Embryonic facial prominence (tissue), 1 donor: ENCODE measurements at regions not wholly inside any gene's neighbourhood (a gene's known extent, or its start where the extent isn't known, plus 50 kb on each side); places are given as distances from the start of the nearest gene placed in this dataset.
"Not testable (repeated sequence)": the region's sequence is repeated elsewhere in the genome, so short reads cannot be mapped to it uniquely, and the experiment has no call there.

ENCODE experiments used
- DNase-seq: peaks from one replicate; pipeline ENCODE4 v3.0.0-alpha.2; 2016; ENCODE audit errors: extremely low spot score

DNA sequence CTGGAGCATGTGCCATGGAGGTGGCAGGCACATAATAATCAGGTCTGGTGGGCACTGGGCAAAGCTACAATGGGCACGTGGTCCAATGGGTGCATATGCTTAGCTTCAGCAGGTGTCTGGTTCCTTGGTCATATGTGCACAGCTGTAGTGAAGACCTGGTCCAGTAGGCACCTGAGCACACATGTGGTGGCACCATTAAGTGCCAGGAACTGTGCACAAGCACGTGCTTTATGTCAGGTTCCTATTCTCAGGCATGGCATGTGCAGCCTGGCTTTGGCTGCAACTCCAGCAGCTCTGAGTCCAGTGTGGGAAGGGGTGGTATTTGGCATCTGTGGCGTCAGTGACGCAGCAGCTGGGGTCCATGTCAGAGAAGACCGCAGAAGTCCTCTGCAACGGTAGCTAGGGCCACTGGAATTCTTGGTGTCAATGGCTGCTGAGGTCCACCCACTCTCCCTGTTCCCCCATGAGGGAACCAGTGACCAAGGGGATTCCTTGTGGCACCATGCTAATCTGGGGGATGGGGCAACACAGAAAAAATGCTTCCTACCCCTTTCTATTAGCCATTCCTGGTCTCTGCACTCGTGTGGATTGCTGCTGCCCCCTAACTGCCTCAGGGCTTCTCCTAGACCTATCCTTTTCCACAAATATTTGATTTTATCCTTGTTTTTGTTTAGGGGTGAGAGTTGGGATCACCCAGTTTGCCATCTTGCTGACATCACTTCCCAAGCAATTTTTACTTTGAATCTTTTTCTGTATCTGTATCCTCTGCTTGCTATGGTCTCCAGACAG is 262.9 kb upstream of the MAP2 start:
- no peak for DNase-seq

DNA sequence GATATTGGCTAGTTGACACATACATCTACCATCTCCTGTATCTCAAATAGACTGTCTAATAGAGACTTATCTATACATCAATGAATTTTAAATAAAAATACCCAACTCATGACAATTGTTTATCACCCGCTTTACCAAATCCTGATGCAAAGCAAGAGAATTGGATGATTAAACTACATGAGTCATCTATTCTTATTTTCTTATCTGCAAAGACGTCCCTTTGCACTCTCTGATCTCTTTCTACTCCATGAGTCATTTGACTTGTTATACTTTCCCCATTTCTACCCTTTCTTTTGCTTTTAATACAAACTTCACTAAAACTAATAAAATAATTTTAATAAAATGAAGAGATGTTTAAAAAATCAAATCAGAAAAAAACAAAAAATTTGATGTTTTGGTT is 261.7 kb upstream of the MAP2 start:
- DNase-seq, result no peak

DNA sequence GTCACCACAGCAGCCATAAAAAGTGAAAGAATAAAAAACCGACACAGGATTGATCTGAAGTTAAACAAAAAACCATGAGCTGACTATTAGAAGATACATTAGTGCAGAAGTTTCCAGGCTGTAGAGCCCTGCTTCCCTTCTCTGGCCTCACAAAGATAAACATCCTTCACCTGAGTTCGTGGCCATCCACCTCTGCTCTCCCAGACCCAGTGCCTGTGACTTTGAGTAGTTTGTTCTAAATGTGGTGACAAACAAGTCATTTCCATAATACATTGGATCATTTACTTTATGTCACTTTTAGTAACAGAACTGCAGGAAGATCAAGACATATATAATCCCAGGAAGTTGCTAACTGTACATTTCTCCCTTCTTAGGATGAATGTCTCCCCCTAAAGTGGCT is 241.9 kb upstream of the MAP2 start:
- DNase-seq, result no peak

DNA sequence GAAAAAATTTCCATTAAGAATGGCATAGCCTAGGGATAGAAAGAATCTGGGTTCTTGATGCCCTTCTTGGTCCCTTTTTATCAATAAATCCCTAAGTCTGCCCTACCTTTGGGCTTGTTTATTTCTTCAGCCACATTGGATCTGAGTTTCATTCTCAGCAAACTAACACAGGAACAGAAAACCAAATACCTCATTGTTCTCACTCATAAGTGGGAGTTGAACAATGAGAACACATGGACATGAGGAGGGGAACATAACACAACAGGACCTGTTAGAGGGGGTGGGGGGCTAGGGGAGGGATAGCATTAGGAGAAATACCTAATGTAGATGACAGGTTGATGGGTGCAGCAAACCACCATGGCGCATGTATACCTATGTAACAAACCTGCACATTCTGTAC is 237.0 kb upstream of the MAP2 start:
- DNase-seq, result not testable (repeated sequence)

DNA sequence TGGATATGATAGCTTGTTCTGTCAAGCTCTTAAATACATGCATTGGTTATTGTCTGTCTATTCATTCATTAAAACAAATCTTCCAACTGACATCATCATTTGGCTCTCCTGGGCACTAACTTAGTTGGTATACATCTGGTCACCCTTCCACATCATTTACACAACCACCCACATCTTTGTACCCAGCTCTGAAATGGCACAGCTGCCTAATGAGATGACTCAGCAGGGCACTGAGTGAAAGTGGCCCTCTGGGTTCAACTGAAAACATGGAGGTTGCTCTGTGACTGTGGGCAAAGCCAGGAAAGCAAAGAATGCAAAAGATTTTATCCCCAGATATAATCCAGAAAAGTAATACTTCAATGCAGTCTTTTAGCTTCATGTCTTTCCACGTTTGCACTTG is 234.0 kb upstream of the MAP2 start:
- DNase-seq, result no peak

DNA sequence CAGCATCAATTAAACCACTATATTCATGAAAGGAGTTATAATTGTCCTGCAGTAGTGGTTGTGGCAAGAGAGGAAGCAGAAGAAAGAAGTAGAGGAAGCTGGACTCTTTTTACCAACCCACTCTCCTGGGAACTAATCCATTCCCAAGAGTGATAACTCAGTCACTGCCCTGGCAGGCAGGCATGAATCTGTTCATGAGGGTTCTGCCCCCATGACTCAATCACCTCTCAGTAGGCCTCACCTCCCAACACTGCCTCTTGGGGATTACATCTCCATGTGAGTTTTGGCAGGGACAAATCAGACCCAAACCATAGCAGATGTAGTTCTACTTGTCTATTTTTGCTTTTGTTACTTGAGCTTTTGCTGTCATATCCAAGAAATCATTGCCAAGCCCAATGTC is 232.7 kb upstream of the MAP2 start:
- DNase-seq, result no peak

DNA sequence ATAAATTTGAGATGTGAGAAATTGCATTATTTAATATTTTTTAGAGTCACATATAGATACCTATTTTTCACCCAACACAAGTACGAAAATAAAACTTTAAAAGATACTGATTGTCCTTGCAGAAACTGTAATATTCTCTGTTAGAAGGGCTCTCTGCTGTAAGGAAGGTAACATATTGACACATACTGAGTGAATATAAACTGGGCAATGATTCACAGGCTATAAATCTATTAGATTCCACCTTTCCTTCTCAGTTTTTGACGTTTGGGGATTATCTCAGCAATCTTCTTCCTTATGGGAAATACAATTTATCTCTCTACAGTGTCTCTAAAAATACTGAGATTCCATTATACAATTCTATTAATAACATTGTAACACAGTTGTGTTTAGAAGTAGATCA is 229.1 kb upstream of the MAP2 start:
- DNase-seq, result no peak

DNA sequence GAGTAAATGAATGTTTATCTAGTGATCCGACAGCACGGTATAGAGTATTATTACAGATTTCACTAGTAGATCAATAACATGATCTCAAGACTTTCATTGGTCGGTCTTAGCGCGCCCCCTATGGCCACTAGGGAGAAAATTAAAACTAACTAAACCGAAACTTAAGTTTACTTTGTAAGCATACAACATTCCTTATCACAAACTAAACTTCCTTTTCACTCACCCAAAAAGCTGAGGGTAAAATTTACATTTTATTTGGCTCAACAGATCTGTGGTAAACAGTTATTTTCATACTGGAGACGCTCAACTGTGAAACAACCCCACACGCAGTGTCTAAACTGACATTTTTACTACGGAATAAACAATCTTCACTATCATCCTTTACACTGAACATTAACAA is 215.6 kb upstream of the MAP2 start:
- no peak for DNase-seq

DNA sequence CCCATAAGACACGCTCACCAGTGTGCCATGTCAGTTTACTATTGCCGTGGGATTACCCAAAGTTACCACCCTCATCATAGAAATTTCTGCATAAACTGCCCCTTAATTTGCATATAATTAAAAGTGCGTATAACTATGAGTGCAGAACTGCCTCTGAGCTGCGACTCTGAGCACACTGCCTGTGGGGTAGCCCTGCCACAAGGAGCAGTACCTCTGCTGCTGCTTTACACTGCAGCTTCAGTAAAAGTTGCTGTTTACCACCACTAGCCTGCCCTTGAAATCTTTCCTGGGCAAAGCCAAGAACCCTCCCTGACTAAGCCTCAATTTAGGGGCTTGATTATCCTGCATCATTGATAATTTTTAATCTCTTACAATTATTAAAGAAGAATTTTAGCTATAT is 213.9 kb upstream of the MAP2 start:
- DNase-seq, result no peak

DNA sequence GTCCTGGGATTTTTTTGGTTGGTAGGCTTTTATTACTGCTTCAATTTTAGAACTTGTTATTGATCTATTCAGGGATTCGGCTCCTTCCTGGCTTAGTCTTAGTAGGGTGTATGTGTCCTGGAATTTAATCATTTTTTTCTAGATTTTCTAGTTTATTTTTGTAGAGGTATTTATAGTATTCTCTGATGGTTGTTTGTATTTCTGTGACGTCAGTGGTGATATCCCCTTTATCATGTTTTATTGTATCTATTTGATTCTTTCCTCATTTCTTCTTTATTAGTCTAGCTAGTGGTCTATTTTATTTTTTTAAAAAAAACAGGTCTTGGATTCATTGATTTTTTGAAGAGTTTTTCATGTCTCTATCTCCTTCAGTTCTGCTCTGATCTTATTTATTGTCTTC is 193.3 kb upstream of the MAP2 start:
- no peak for DNase-seq

DNA sequence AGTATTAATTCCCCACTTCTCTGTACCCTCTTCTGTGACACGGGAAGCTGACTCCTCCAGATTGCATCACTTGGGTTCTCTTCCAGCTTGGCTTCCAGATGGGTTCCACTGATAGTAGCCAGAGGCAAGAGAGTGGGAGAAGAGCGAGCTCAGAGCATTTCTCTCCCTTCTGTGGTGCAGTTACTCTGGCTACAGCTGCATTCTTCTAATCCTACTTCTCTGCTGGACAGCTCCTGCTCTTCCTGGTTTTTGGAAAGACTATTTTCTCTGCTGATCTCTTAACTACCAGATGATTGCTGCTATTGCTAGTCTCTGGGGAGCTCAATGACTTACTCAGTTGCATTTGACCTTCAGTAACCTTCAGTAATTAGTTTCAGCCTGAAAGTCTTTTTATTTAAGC is 187.5 kb upstream of the MAP2 start:
- DNase-seq, result no peak

DNA sequence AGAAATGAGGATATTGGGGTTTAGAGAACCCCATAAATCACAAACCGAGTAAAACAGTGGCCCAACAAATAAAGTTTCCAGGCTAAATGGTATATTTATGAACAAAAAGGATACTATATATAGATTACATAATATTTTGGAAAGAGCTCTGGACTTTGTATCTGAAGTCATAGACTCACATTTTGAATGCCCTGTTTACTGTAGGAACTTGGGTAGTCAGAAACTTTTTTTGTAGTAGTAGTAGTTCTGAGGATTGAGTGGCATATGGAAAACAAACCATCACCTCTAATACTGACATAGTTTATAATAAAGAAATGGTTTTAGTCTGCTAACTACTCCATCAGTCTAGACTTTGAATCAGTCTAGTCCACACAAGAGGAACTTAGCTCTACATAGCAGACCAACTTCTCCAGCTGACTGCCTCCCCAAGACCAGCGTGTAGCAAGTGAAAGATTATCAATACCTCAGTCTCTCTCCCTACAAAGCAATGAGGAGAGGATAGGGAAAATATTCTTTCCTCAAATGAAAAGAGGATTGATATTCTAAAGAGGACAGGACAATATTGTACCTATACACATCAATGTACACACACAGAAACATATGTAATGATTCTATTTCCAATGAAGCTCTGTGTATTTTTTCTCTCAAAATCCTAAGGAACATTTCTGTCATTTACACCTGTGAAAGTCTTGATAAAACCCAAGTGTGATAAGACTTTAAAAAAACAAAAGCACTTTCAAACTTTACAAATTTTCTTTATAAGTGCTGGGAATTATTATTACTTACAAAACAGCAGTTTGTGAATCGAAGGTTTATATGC is 184.9 kb upstream of the MAP2 start:
- no peak for DNase-seq

DNA sequence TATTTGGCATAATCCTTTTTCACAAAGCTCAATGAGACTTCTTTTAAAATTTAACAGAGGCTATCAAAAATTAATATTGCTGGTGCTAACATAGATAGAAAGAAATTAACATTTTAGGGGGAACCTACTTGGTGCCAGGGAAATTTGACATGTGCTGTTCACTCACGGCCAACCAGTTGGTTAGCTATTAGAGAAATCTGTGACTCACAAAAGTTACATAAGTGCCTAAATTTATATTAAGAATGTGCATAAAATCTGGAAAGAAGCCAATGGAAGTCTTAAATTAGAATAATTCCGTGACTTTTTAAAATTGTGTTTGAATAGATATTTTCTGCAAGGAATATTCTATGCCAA is 184.3 kb upstream of the MAP2 start:
- no peak for DNase-seq

DNA sequence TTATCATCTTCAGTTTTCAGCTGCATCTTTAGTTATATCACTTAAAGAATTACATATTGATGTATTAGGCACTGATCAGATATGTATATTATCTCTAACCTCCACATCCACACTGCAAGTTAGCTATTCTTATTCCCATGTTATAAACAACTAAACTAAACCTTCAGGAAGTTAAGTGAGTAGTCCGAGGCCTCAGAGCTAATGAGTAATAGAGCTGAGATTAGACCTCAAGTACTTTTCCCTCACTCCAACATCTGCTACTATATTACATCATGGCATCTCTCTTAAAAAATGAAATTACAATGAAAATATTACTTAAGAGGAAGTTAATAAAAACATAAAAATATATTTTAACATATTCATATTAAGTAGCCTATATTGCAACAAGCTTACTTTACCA is 183.6 kb upstream of the MAP2 start:
- DNase-seq, result no peak

DNA sequence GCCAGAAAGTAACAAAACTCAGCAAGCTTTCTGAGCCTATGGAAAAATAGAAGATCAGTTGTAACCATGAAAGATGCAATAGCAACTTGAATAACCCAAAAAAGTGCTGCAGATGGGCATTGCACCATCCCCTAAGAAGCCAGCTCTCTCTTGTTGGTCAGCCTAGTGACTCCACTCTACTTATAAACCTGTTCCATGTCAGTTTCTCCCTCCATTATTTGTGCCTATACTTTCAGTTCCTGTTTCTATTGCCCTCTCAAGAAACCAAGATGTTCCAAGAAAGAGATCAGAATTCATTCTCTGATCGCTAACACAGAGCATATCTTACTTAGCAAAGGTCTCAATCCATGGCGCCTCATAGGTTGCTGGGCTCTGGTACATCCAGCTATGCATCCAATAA is 170.3 kb upstream of the MAP2 start:
- no peak for DNase-seq

DNA sequence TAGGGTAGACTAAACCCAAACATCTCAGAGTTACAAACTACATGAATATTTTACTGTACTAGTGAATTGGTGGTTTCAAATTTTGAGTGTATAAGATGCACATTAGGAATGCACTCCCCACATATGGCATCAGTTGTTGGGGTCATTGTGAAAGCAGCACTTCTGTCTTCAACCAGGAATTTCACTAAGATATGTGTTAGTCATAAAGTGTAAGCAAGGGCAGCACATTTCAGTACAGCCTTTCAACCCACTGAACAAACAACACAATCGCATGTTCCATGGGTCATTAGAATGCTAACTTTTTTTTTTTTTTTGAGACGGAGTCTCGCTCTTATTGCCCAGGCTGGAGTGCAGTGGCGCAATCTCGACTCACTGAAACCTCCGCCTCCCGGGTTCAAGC is 164.1 kb upstream of the MAP2 start:
- DNase-seq, result no peak

DNA sequence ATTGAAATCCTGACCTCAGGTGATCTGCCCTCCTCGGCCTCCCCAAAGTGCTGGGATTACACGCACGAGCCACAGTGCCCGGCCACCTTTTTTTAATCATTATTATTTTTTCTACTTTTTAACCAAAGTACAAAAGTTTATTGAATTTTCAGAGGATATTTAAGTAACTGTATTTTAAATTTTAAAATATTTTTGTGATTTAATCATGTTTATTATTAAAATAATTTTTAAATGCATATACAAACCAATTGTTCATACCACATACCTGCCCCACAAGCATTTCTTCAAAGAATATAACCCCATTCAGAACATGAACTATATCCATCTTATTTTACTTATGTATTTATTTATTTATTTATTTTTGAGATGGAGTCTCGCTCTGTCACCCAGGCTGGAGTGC is 163.6 kb upstream of the MAP2 start:
- DNase-seq, result no peak

DNA sequence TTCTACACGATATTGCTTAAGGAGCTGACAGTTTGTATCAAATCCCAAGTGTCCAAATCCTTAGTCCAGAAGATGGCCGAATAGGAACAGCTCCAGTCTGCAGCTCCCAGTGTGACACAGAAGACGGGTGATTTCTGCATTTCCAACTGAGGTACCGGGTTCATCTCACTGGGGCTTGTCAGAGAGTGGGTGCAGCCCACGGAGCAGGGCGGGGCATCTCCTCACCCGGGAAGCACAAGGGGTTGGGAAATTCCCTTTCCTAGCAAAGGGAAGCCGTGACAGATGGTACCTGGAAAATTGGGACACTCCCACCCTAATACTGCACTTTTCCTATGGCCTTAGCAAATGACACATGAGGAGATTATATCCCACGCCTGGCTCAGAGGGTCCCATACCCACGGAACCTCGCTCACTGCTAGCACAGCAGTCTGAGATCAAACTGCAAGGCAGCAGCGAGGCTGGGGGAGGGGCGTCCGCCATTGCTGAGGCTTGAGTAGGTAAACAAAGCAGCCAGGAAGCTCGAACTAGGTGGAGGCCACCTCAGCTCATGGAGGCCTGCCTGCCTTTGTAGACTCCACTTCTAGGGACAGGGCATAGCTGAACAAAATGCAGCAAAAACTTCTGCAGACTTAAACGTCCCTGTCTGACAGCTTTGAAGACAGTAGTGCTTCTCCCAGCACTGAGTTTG is 162.3 kb upstream of the MAP2 start:
- not testable (repeated sequence) for DNase-seq

DNA sequence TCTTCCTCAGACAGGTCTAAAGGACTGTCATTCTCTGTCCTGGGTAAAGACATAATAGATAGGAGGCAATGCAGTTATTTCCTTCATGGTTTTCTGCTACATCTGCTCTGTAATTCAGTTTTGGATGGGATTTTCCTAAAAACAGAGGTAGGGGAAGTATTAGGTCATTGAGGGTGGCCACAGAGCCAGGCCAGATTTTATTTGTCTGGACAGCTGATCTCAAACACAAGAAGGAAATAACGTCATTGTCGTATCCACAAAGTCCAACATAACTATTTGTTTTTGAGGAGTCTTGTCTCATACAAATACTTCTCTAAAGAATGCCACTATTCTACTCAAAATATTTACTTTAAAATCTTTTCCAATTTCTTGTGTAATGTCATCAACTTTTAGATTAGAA is 154.8 kb upstream of the MAP2 start:
- DNase-seq, result no peak

DNA sequence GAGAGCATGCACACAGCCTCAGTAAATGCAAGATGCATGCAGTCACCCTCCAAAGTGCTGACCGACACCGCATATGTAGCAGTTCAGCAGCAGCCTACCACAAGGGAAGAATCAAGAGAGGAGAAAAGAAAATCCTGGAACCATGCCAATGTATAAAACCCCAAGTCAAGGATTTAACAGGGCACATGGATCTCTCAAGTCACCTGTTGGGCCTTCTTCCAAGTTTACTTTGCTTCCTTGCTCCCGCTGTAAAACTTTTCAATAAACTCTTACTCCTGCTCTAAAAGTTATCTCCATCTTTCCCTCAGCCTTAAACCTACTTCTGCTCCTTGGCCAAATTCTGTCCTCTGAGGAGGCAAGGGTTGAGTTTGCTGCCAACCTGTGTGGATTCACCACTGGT is 147.8 kb upstream of the MAP2 start:
- no peak for DNase-seq

DNA sequence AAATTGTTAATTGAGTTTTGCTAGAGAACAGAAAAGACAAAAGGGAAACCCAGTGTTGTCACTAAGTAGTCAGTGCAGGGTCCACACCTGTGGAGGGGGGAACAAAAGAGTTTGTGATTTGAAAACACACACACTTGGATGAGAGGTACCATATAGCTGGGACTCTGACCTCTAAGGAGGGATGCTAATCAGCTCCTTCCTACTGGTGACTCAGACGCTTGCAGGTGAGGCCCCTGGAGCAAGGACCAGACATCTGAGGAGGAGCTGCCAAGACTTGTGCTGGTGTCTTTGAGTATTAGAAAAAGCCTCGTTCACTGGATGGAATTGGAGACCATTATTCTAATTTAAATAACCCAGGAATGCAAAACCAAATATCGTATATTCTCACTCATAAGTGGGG is 146.4 kb upstream of the MAP2 start:
- no peak for DNase-seq

DNA sequence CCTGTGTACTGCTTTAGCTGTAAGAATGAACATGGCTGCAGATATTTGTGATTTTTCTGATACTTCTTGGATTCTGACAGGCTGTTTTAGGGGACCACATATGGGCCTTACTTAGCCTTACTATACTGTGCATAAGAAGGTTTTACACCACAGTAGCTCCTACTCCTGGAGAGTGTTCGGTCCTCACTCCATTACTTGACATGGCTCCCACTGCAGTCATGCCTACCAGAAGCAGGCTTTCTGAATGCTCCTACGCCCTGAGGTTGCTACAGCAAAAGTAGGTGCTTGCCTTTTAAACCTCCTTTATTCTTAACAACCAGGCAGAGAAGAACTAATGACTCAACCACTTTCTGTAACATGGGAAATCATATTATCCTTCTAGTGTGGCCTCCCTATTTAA is 125.2 kb upstream of the MAP2 start:
- DNase-seq, result no peak

DNA sequence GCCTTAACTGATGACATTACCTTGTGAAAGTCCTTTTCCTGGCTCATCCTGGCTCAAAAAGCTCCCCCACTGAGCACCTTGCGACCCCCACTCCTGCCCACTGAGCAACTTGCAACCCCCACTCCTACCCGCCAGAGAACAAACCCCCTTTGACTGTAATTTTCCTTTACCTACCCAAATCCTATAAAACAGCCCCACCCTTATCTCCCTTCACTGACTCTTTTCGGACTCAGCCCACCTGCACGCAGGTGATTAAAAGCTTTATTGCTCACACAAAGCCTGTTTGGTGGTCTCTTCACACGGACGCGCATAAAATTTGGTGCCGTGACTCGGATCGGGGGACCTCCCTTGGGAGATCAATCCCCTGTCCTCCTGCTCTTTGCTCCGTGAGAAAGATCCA is 124.4 kb upstream of the MAP2 start:
- DNase-seq, result not testable (repeated sequence)
